GM10248 (cell line): ENCODE measurements at regions not wholly inside any gene's neighbourhood (a gene's known extent, or its start where the extent isn't known, plus 50 kb on each side); places are given as distances from the start of the nearest gene placed in this dataset.

ENCODE experiments used
- CTCF ChIA-PET: fragments of 300-600 bp; sonication (Branson Sonifier 250); formaldehyde crosslinking; extraction: SDS; loops from one replicate; lab custom pipeline; 2021; ENCODE audit warnings: antibody characterized with exemption; lab: Yijun Ruan, JAX
- POLR2A ChIA-PET: fragments of 350-650 bp; sonication (Branson Sonifier 250); formaldehyde crosslinking; extraction: SDS; loops from one replicate; lab custom pipeline; 2020; ENCODE audit warnings: antibody characterized with exemption; lab: Yijun Ruan, JAX
- DNase-seq: peaks from one replicate; pipeline ENCODE4 v3.0.0; 2012; ENCODE audit errors: extremely low spot score
- TF ChIP-seq, protein P1 (sequence below): IDR thresholded peaks from 2 replicates; pipeline ENCODE4 v1.5.1; 2012; ENCODE audit warnings: mild to moderate bottlenecking, low read depth; ENCODE audit errors: extremely low read depth, missing control alignments, control extremely low read depth

DNA sequence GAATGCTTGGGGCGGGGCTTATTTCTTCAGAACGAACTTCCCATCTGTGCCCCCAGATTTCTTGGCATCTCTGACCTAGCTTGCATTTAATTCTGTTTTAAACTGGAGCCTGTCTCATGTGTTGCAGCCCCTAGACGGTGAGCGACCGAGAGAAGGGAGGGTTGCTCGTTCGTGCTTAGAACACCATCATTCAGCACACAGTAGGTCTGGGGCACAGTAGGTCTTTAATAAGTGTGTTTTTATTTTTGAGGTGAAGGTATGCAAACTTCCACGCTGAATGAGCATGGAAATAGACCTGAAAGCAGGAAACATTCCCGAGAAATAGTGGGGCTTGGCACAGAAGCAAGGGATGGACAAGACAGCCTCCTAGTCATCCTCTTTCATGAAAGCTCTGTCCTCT is 57.0 kb upstream of the TAC4 start:
- POLR2A ChIA-PET: no interaction called here
- CTCF ChIA-PET: interaction anchor here (0.9 to 1.8 kb wide), 2 partner anchors 92 to 190 kb away, joined by 3 to 6 read pairs; partner anchors contain the start of gene PDK2
- no peak for DNase-seq
- TF ChIP-seq, protein P1, sequence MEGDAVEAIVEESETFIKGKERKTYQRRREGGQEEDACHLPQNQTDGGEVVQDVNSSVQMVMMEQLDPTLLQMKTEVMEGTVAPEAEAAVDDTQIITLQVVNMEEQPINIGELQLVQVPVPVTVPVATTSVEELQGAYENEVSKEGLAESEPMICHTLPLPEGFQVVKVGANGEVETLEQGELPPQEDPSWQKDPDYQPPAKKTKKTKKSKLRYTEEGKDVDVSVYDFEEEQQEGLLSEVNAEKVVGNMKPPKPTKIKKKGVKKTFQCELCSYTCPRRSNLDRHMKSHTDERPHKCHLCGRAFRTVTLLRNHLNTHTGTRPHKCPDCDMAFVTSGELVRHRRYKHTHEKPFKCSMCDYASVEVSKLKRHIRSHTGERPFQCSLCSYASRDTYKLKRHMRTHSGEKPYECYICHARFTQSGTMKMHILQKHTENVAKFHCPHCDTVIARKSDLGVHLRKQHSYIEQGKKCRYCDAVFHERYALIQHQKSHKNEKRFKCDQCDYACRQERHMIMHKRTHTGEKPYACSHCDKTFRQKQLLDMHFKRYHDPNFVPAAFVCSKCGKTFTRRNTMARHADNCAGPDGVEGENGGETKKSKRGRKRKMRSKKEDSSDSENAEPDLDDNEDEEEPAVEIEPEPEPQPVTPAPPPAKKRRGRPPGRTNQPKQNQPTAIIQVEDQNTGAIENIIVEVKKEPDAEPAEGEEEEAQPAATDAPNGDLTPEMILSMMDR: no peak

DNA sequence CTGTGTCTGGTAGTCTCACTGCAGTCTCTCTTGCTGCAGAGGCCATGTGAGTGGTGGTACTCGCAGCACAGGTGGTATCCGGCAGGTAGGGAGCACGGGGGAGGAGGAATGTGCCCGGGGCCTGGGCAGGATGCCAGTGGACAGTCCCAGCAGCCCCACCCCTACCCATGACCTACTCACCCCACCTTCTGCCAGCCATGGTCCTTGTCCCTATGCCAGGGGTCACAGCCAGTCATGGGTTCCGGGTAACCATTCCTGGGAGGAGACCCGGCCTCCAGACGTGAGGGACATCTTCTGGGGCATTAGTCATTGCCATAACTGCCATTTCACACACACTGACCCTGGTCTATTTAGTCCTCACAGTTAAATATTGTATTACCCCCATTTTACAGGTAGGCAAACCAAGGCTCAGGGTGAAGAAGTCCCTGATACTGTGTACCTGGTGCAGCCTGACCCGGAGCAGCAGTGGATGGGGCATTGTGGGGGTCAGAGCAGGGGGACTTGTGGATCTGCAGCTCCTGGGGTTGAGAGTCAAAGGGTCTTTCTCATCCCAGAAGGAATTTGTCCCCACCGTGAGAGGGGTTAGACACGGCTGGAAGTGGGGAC is 58.8 kb upstream of the TAC4 start:
- ChIA-PET CTCF (interaction anchor here (1.2 kb wide), 1 partner anchor 91 kb away, joined by 3 read pairs; no protein-coding TSS in a partner anchor), POLR2A (no interaction called here)
- DNase-seq: no peak
- TF ChIP-seq, protein P1: no peak

DNA sequence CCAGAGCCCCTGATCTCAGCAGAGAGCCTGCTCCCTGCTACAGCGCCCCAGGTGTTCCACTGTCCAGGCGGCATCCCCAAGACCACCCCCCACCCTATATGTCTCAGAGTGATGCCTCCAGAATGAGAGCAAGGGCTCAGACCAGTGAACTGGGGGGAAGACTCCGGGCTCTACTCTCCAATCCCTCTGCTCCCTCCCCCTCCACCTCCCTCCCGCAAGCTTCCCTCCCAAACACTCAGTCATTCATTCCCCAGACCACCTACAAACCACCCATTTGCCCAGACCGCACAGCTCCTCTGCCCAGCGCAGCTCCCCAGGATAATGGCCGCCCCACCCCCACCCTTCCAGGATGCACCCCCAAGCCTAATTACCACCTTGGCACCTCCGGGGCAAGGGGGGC is 59.4 kb upstream of the TAC4 start:
- ChIA-PET POLR2A (no interaction called here), CTCF (interaction anchor here (1.2 kb wide), 1 partner anchor 90 kb away, joined by 3 read pairs; no protein-coding TSS in a partner anchor)
- TF ChIP-seq, protein P1: no peak
- DNase-seq: no peak

DNA sequence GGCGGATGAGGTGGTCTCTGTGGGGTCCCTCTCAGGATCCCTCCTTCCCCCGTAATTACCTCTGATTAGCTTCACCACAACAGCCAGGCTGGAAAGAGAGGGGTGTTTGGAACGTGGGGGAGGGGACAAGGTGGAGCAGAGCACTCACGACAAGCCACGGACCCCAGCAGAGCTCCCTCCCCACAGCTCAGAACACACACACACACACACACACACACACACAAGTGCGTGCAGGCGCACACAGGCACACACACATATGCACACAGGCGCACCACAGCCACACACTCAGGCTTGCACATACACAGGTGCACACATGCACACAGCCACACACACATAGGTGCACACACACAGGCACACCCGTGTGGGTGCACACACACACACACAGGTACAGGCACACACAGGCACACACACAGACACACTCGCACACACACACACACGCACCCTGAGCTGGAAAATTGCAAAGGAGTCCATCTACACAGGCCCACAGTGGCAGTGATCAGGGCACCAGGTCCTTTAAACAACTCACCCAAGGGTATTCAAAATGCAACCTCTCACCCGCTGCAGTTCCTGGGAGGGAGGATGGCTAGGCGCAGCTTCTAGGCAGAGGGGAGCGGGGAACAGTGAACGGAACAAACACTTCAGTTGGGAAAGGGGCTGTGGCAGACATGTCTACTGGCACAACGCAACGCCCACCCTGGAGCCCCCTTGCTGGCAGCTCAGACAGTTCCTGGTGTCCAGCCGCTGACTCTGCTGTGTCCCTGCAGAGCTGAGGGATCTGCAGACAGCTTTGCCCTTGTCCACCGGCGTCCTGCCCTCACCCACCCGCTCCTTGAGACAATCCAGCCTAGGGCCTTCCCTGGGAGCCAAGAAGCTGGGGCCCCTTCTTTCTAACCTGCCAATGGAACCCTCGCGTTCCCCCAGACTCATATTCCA is 59.9 kb upstream of the DLX4 start:
- CTCF ChIA-PET: interaction anchor here (2.4 kb wide), 1 partner anchor 29 kb away, joined by 8 read pairs; no protein-coding TSS in a partner anchor
- TF ChIP-seq, protein P1: no peak
- POLR2A ChIA-PET: no interaction called here
- no peak for DNase-seq

DNA sequence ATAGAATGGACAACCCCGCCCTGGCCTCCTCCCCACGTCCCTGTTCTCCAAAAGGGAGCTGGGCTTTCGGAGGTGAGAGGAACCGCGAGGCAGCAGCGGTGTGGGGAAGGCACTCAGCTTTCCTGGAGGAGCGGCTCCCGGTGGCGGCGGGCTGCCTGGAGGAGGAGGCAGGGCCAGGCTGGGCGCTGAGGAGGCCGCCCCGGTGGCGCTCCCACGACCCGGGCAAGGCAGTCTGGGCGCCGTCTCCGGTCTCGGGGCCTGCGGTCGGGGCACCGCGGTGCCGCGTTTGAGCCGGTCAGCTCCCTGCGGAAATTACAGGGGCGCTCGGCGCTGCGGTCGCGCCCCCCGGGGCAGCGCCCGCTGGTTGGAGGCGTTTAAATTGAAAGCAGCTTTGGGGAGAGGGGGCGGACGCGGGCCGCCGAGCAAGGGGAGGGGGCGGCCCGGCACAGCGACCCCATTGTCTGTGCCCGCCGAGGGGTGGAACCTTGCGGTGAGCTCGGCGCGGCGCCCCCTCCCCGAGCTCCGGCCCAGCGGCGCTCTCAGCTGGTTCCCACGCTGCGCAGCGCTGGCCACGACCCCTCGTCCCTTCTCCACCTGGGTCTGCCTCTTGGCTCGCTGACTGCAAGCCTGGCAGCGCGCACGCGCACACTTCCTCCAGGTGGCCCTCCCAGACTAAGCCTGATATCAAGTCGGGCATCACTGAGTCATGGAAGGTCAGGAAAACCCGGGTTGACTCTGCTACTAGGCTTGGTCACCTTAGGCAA is 58.7 kb upstream of the DLX4 start:
- no peak for DNase-seq
- TF ChIP-seq, protein P1: no peak
- CTCF ChIA-PET: interaction anchor here (0.8 to 2.4 kb wide), 4 partner anchors 30 to 87 kb away, joined by 3 to 8 read pairs (median 6); partner anchors contain the start of gene DLX3
- POLR2A ChIA-PET: no interaction called here

DNA sequence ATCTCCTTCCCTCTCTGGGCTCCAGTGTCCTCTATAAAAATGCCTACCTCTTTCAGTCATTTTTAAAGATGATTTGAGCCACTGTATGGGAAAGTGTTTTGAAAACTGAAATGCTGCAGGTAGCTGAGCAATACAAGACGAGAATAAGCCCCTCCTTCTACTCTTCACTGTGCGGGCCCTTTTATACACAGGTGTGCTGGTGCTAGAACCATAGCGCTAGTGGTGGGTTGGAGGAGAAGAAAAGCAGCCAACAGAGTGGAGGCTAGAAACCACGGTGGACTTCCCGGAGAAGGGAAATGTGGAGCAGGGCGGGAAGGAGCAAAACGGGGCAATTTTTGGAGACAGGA is 58.2 kb upstream of the DLX4 start:
- DNase-seq: no peak
- ChIA-PET CTCF (interaction anchor here (1.3 to 2.1 kb wide), 2 partner anchors 85 to 87 kb away, joined by 3 to 8 read pairs; partner anchors contain the start of gene DLX3), POLR2A (no interaction called here)
- TF ChIP-seq, protein P1: no peak
